IPS DF 19.7 (cell line): ENCODE measurements at regions not wholly inside any gene's neighbourhood (a gene's known extent, or its start where the extent isn't known, plus 50 kb on each side); places are given as distances from the start of the nearest gene placed in this dataset.
"Not testable (repeated sequence)": the region's sequence is repeated elsewhere in the genome, so short reads cannot be mapped to it uniquely, and the experiment has no call there.

Source experiments
- DNase-seq: peaks from one replicate; pipeline ENCODE4 v3.0.0-alpha.2; 2013; ENCODE audit warnings: low read depth, low spot score

GRCh38 chr18:49694402-49694801, 118.9 kb downstream of the ACAA2 start:
- DNase-seq = no peak

GRCh38 chr18:49693717-49694005, 119.7 kb downstream of the ACAA2 start:
- DNase-seq = no peak

- DNase-seq = no peak
Observed at GRCh38 chr18:49692906-49693716, 120.2 kb downstream of the ACAA2 start.

- DNase-seq = no peak
Observed at GRCh38 chr18:49691177-49691608, 122.1 kb downstream of the ACAA2 start.

GRCh38 chr18:49690312-49690711, 123.0 kb downstream of the ACAA2 start:
- DNase-seq = no peak

- DNase-seq = no peak
Observed at GRCh38 chr18:49685231-49685942, 123.5 kb downstream of the LIPG start.

- not testable (repeated sequence) for DNase-seq
Observed at GRCh38 chr18:49682803-49683190, 120.9 kb downstream of the LIPG start.

- DNase-seq = no peak
Observed at GRCh38 chr18:49682173-49682802, 120.4 kb downstream of the LIPG start.

GRCh38 chr18:49681387-49681786, 119.5 kb downstream of the LIPG start:
- DNase-seq = no peak

GRCh38 chr18:49678440-49678839, 116.6 kb downstream of the LIPG start:
- no peak for DNase-seq

- no peak for DNase-seq
Observed at GRCh38 chr18:49677762-49678413, 116.0 kb downstream of the LIPG start.

GRCh38 chr18:49677081-49677480, 115.2 kb downstream of the LIPG start:
- DNase-seq = no peak

- DNase-seq = no peak
Observed at GRCh38 chr18:49673281-49673680, 111.4 kb downstream of the LIPG start.

- no peak for DNase-seq
Observed at GRCh38 chr18:49672853-49673252, 111.0 kb downstream of the LIPG start.

- DNase-seq = no peak
Observed at GRCh38 chr18:49669403-49669802, 107.5 kb downstream of the LIPG start.

- no peak for DNase-seq
Observed at GRCh38 chr18:49668574-49669275, 106.9 kb downstream of the LIPG start.

- DNase-seq = no peak
Observed at GRCh38 chr18:49667462-49667861, 105.6 kb downstream of the LIPG start.

- no peak for DNase-seq
Observed at GRCh38 chr18:49666045-49666775, 104.4 kb downstream of the LIPG start.

GRCh38 chr18:49663899-49664890, 102.3 kb downstream of the LIPG start:
- DNase-seq = no peak

- DNase-seq = no peak
Observed at GRCh38 chr18:49662506-49662905, 100.6 kb downstream of the LIPG start.
